ENCODE measurements at regions not wholly inside any gene's neighbourhood (a gene's known extent, or its start where the extent isn't known, plus 50 kb on each side); places are given as distances from the start of the nearest gene placed in this dataset.
"Not testable (repeated sequence)": the region's sequence is repeated elsewhere in the genome, so short reads cannot be mapped to it uniquely, and the experiment has no call there.

DNA sequence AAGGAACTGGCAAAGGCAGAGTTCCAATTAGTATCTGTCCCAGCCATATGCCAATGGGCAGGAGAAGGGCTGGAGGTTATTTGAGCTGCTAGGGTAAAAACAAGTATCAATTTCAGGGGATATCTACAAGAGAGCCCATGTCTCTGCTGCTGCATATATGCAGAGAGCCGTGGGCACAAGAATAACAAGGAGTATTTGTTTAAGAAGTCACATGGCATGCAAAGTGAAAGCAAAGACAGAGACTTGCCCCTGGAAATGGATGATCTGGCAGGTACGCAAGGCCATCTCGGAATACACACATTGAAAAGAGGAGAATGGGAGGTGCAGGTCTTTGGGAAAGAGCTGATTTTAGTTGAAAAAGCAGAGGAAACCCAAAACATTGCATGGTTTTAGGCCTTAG, 170.6 kb downstream of the EVA1A start:
- ATAC-seq, result peak; percentile 71
- no peak for DNase-seq (ENCODE audit: low spot score)

GRCh38 chr2:75389271-75389670, 171.5 kb downstream of the EVA1A start:
- ATAC-seq (no peak), DNase-seq (ENCODE audit: low spot score) (no peak)

GRCh38 chr2:75381032-75381431, 179.7 kb downstream of the EVA1A start:
- no peak for DNase-seq (ENCODE audit: low spot score)
- no peak for ATAC-seq

DNA sequence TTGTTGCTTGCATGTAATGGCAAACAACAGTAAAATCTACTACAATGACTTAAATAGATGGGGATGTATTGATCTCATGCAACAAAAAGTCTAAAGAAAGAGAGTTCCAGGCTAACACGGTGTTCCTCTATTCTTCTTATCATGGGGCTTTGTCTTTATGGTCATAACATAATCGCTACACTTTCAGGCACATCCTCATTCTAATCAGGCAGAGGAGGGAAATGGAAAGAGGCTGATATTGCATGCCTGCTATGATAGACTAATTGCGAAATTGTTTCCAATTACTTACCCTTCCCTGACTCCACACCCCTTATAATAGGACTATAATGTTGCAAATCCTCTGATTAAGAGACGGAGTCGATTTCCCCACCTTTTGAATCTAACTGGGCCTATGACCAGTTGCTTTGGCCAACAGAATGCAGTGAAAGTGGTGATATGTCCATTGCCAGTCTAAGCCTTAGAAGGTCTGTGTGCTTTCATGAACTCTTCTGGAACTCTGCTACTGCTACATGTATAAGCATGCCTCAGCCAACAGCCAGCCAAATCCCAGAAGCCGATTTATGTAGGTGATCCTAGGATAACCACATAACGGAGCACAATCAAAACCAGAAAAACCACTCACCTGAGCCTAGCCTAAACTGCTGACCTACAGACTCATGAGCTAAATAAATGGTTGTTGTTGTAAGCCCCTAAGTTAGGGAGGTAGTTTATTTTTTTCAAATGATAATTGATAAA, 180.3 kb upstream of the TACR1 start:
- no peak for DNase-seq (ENCODE audit: low spot score)
- ATAC-seq, result no peak

DNA sequence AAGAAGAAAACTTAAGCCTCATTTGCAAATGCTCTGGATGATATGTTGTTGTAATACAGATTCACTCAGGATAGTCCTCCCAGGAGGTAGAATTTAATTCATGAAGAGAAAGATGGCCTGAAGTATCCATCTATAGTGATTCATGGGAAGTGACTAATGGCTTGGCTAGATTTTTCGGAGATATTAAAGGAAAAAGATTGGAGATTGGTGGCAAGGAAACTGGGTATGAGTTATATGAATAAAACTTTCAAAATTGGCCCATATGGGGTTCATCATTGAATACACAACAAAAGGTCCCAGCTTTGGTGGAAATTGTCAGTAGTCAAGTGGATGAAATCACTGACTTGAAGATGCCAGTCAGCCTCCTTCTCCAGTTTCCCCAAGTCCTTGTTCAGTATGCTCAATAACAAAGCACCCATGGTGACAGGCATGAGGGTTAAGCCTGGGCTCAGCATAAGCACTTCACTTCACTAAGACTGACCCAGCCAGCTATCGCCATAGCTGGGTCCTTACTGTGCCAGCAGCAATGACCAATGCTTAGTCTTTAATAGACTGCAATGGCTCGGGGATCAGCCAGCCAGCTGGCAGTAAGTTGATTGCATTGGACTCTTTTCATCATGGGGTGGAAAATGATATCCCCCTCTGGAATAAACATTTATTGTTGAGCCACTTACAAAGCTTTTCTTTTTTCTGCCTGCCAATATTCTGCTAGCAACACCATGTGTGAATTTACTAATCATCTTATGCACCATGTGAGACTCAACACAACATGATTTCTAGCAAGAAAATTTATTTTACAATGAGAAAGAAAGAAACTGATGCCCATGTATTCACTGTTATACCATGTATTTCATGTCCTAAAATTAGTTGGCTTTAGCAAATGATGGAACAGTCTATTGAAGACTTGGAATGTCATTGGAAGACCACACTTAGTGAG, 176.6 kb upstream of the TACR1 start:
- DNase-seq (ENCODE audit: low spot score) (no peak), ATAC-seq (no peak)

- ATAC-seq, result not testable (repeated sequence)
These were observed 175.2 kb upstream of the TACR1 start for GRCh38 chr2:75374414-75374957.

DNA sequence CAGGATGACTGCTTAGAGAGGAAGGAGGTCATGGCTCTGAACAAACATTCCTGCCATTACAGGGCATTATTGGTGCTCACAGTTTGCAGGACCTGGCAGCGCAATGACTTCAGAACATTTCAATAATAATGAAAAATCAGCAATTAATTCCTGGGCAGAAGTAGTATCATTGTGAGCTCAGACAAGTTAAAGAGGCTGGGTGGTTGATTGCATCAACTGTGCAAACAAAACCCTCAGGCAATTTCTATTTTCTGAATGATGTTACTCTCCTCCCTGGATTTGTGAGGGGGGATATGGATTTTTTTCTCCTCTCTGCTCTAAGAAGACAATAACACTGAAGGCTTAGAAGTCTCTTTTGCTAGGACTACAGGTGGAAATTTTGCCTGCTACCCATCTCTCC, 168.1 kb upstream of the TACR1 start:
- ATAC-seq (no peak), DNase-seq (ENCODE audit: low spot score) (no peak)

More at GRCh38 chr2:75374414-75374957, 175.2 kb upstream of the TACR1 start:
- DNase-seq (ENCODE audit: low spot score), result not testable (repeated sequence)

- ATAC-seq (no peak), DNase-seq (ENCODE audit: low spot score) (no peak)
These were observed 162.2 kb upstream of the TACR1 start for GRCh38 chr2:75361486-75361885.

DNA sequence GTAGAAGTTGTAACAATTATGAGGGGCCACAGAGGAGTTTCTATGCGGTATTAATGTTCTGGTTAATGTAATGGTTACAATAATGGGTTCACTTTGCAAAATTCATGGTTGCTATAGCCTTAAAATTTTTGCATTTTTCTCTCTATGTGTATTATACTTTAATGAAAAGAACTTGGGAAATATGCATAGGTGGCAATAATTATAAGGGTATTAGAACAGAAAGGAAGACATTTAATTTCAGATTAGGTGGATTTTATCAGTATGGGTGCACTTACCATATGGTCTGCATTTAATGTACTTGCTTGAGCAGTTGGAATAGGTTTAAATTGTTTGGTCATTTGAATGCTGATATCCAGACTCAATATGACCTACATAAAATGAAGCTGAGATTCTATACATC, 161.6 kb upstream of the TACR1 start:
- DNase-seq (ENCODE audit: low spot score) (no peak), ATAC-seq (no peak)

DNA sequence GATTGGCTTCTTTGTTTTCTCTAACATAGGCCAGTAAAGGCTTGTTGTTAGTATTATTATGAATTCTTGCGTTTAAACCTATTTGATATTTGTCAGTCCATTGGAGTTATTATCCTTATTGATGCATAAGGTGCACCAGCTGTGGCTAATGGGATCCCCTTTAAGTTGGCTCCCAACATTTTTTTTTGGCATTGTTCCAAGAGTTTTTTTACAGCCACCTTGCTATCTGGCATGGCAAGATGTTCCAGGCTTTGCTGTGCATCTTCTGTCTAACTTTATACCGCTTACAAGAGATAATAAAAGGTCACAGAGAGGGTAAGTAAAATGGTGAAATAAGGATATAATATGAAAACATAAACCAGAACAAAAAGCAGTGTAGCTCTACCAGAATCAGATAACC, 157.5 kb upstream of the TACR1 start:
- no peak for DNase-seq (ENCODE audit: low spot score)
- ATAC-seq, result no peak

- DNase-seq (ENCODE audit: low spot score), result no peak
- no peak for ATAC-seq
These were observed 153.8 kb upstream of the TACR1 start for GRCh38 chr2:75353131-75353530.

DNA sequence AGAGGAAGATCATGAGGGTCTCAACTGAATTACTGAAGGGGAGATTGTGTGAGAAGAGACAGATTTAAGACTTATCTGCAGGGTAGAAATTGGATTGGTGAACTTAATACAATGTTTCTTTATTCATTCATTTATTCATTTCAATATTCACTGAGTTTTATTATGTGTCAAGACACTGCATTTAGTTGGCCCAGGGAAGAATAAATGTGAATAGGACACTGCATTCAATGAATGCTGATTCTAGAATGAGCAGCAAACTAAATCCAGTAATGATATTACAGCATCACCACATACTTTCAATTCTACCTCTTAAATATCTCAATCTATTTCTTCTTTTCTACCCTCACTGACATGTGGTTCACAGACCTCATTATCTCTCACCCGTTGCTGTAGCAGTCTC, 149.0 kb upstream of the TACR1 start:
- DNase-seq (ENCODE audit: low spot score), result no peak
- no peak for ATAC-seq

DNA sequence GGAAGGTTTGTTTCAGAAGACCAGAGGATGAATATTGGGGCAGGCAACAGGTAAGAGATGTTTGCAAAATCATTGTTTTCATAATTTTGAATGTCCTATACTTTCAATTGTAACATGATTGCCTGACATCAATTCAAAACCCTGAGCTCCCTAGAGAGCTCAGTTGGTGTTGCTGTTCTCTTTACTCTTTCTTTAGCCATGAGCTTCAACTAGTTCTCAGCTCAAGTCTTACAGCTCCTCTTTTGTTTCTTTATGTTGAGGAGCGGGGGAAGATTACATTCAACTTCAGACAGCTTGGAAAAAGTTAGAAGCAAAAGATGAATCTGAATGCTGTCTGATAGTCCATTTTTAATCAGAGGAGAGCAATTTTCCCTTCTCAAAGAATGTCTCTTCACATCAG, 144.8 kb upstream of the TACR1 start:
- ATAC-seq (no peak), DNase-seq (ENCODE audit: low spot score) (no peak)

DNA sequence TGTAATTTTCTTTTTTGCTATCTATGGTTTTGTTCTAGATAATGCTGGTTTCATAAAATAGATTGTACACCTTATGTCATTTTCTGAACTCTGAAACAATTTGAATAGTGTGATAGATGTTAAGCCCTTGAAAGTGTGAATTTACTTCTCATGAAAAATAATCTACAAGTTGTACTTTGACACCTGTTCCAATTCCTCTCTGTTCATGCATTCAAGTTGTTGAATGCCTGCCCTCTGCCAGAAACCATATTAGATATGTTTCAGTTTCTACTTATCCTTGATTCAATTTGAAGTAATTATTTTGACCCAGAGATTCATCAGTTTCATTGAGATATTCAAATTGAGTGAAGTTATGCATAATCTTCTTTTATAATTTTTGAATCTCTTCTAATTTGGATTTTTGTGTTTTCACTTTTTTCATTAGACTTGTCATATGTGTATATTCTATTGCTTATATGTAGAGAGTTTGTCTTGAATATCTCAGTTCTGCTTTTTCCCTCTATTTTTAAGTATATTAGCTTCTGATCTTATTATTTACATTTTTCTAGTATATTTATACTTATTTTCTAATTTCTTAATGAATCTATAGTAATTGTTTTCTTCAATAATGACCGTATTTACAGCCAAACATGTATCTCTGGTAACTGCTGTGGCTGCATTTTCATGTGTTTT, 143.3 kb upstream of the TACR1 start:
- ATAC-seq (no peak), DNase-seq (ENCODE audit: low spot score) (no peak)

- ATAC-seq (no peak), DNase-seq (ENCODE audit: low spot score) (no peak)
These were observed 141.2 kb upstream of the TACR1 start for GRCh38 chr2:75340560-75340959.

DNA sequence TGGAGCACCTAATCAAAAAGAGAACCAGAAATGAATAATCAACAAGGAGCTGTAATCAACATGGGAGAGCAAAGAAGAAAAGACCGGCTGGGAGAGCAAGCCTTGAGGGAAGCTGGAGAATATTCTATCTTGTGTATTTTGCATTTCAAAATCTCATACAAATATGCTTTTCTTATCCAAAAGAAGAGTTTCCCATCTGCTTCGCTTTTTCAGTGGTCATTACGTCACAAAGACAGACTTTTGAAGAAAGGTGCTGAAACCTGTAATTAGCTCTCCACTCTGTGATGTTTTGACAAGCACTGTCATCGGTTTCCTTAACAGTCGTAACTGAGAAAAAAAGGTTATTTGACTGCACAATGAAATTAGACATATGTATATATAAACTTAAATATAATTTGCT, 139.1 kb upstream of the TACR1 start:
- DNase-seq (ENCODE audit: low spot score) (no peak), ATAC-seq (no peak)

GRCh38 chr2:75337619-75338018, 138.3 kb upstream of the TACR1 start:
- ATAC-seq (no peak), DNase-seq (ENCODE audit: low spot score) (no peak)

- DNase-seq (ENCODE audit: low spot score) (no peak), ATAC-seq (no peak)
These were observed 137.7 kb upstream of the TACR1 start for GRCh38 chr2:75337016-75337415.

GRCh38 chr2:75336451-75336850, 137.1 kb upstream of the TACR1 start:
- ATAC-seq (no peak), DNase-seq (ENCODE audit: low spot score) (no peak)

GRCh38 chr2:75334076-75334475, 134.8 kb upstream of the TACR1 start:
- DNase-seq (ENCODE audit: low spot score) (no peak), ATAC-seq (no peak)

DNA sequence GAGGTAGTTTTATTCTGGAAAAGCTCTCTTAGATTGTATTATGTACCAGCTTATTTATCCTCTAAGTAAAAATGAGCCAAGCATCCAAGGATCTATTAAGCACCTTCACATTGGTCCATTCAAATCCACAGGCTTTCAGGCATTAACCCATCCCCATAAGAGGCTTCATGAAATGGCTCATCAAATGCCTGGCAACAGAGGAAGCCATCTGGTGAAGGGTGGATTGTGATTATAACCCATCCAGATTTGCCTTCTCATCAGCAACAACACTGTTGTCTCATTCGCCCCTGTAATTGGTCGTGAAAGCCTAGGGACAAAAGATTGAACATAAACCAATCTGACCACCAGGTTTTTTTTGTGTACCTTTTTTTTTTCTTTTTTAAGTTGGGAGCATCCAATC, 134.3 kb upstream of the TACR1 start:
- ATAC-seq, result no peak
- no peak for DNase-seq (ENCODE audit: low spot score)

Data from left lobe of liver (tissue), 2 donors.